ENCODE measurements at regions not wholly inside any gene's neighbourhood (a gene's known extent, or its start where the extent isn't known, plus 50 kb on each side); places are given as distances from the start of the nearest gene placed in this dataset.

DNA sequence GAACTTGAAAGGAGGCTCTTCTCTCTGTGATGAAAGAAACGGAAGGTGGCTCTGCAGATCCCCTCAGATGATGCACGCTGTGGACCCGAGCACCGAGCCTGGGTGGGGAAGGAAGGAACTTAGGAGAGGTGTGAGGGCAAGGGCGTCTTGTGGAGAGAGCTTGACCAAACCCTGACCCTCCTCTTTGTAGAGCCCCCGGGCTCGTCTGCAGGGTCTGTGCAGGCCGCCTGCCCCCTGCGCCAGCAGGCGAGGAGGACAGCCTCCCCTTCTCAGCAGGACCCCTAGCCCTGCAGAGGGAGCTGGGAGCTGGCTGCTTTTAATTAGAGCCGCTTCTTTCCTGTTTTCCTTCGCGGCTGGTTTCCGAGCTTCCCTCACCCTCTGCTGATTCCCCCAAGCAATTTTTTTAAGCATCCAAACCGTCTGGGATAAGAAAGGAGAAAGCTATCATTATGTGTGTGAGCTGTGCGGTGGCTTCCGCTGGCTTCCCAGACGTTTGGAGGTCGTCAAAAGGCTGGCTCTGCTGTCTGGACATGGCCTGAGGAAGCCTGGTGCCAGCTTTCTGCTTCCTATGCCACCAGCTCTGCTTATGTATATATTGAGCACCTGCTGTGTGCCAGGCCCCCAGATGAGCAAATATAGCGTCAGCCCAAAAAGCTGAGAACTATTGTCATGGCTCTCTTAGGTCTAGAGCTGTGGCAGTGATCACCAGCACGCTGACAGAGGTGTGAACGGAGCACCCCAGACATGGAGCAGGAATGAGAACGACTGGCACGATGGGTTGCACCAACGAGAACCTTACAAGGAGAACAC lies 160.2 kb upstream of the IRF2BP2 start:
- TF ChIP-seq POLR2A (IDR thresholded peaks at IDR 0.05) (no peak), POLR2AphosphoS5 (IDR thresholded peaks at IDR 0.05) (no peak), CTCF (IDR thresholded peaks at IDR 0.05) (no peak)
